Memory B cell (primary cell): ENCODE measurements at regions not wholly inside any gene's neighbourhood (a gene's known extent, or its start where the extent isn't known, plus 50 kb on each side); places are given as distances from the start of the nearest gene placed in this dataset.

Experiments
- ATAC-seq: fragments of 150-1000 bp; cut with Tn5 transposase; 2 replicates; pipeline ENCODE4 v1.10.0; 2021; ENCODE audit warnings: low read depth, mild to moderate bottlenecking, moderate library complexity
- DNase-seq, 2 donors: peaks; one replicate each; pipeline ENCODE4 v3.0.0; 2022; ENCODE audit warnings: low spot score in 2 of 2
- H3K27ac Mint-ChIP-seq: one replicate; pipeline ENCODE4 v1.8.0; 2022; ENCODE audit warnings: mild to moderate bottlenecking, moderate library complexity, mixed read lengths
- H3K27me3 Mint-ChIP-seq: one replicate; pipeline ENCODE4 v1.8.0; 2022; ENCODE audit warnings: mixed read lengths
- H3K36me3 Mint-ChIP-seq: one replicate; pipeline ENCODE4 v1.8.0; 2022; ENCODE audit warnings: mild to moderate bottlenecking, mixed read lengths
- H3K4me1 Mint-ChIP-seq: one replicate; pipeline ENCODE4 v1.8.0; 2022; ENCODE audit warnings: mixed read lengths
- H3K4me3 Mint-ChIP-seq: one replicate; pipeline ENCODE4 v1.8.0; 2022; ENCODE audit warnings: mild to moderate bottlenecking, moderate library complexity, mixed read lengths
- H3K9me3 Mint-ChIP-seq: one replicate; pipeline ENCODE4 v1.8.0; 2022; ENCODE audit warnings: mixed read lengths

- H3K27ac Mint-ChIP-seq: no peak overlapping the region
- peaks cover 20% of the 10 kb centered on the region for H3K9me3 Mint-ChIP-seq
- no peaks in the 10 kb centered on the region for H3K4me1 Mint-ChIP-seq
- no peak overlapping the region for H3K4me3 Mint-ChIP-seq
- H3K36me3 Mint-ChIP-seq: peaks cover 47% of the 10 kb centered on the region
- no peak for ATAC-seq
- no peaks in the 10 kb centered on the region for H3K27me3 Mint-ChIP-seq
- no peak for DNase-seq
These were observed 120.6 kb upstream of the NUDT6 start for GRCh38 chr4:123043013-123043412.

- peaks cover 49% of the 10 kb centered on the region for H3K36me3 Mint-ChIP-seq
- no peak for DNase-seq
- no peak for ATAC-seq
- peaks cover 25% of the 10 kb centered on the region for H3K9me3 Mint-ChIP-seq
- no peaks in the 10 kb centered on the region for H3K4me1 Mint-ChIP-seq
- no peak overlapping the region for H3K27ac Mint-ChIP-seq
- no peaks in the 10 kb centered on the region for H3K27me3 Mint-ChIP-seq
- no peak overlapping the region for H3K4me3 Mint-ChIP-seq
These were observed 121.5 kb upstream of the NUDT6 start for GRCh38 chr4:123043793-123044425.

GRCh38 chr4:123046096-123046495 lies 123.7 kb upstream of the NUDT6 start:
- H3K27me3 Mint-ChIP-seq: no peaks in the 10 kb centered on the region
- H3K9me3 Mint-ChIP-seq: peaks cover 32% of the 10 kb centered on the region
- ATAC-seq: no peak
- DNase-seq: no peak
- peaks cover 62% of the 10 kb centered on the region for H3K36me3 Mint-ChIP-seq
- H3K4me3 Mint-ChIP-seq: no peak overlapping the region
- H3K27ac Mint-ChIP-seq: no peak overlapping the region
- no peaks in the 10 kb centered on the region for H3K4me1 Mint-ChIP-seq

GRCh38 chr4:123050018-123050417 lies 127.6 kb upstream of the NUDT6 start:
- Mint-ChIP-seq H3K36me3 (peaks cover 54% of the 10 kb centered on the region), H3K4me1 (no peaks in the 10 kb centered on the region), H3K27me3 (no peaks in the 10 kb centered on the region), H3K4me3 (no peak overlapping the region), H3K9me3 (peaks cover 28% of the 10 kb centered on the region), H3K27ac (no peak overlapping the region)
- DNase-seq: no peak
- ATAC-seq: no peak

- Mint-ChIP-seq H3K9me3 (peaks cover 26% of the 10 kb centered on the region), H3K27me3 (no peaks in the 10 kb centered on the region)
- ATAC-seq: no peak
These were observed 129.6 kb upstream of the NUDT6 start for GRCh38 chr4:123052007-123052406.

GRCh38 chr4:123055943-123056342 lies 133.5 kb upstream of the NUDT6 start:
- H3K4me1 Mint-ChIP-seq: no peaks in the 10 kb centered on the region
- H3K4me3 Mint-ChIP-seq: no peak overlapping the region
- H3K27me3 Mint-ChIP-seq: no peaks in the 10 kb centered on the region
- H3K9me3 Mint-ChIP-seq: peaks cover 13% of the 10 kb centered on the region
- no peak for DNase-seq
- no peak overlapping the region for H3K27ac Mint-ChIP-seq
- no peak for ATAC-seq
- H3K36me3 Mint-ChIP-seq: peaks cover 46% of the 10 kb centered on the region

More at GRCh38 chr4:123052007-123052406, 129.6 kb upstream of the NUDT6 start:
- Mint-ChIP-seq H3K27ac (no peak overlapping the region), H3K4me3 (no peak overlapping the region), H3K4me1 (no peaks in the 10 kb centered on the region), H3K36me3 (peaks cover 50% of the 10 kb centered on the region)
- DNase-seq: no peak

- Mint-ChIP-seq H3K4me1 (no peaks in the 10 kb centered on the region), H3K36me3 (peaks cover 39% of the 10 kb centered on the region)
- ATAC-seq: no peak
These were observed 137.8 kb upstream of the NUDT6 start for GRCh38 chr4:123060039-123060770.

GRCh38 chr4:123064390-123064789 lies 142.0 kb upstream of the NUDT6 start:
- no peaks in the 10 kb centered on the region for H3K27me3 Mint-ChIP-seq
- no peaks in the 10 kb centered on the region for H3K9me3 Mint-ChIP-seq
- ATAC-seq (no peak), DNase-seq (no peak)
- no peak overlapping the region for H3K4me3 Mint-ChIP-seq
- no peaks in the 10 kb centered on the region for H3K4me1 Mint-ChIP-seq
- peaks cover 21% of the 10 kb centered on the region for H3K36me3 Mint-ChIP-seq
- H3K27ac Mint-ChIP-seq: no peak overlapping the region

More at GRCh38 chr4:123060039-123060770, 137.8 kb upstream of the NUDT6 start:
- DNase-seq: no peak
- Mint-ChIP-seq H3K27me3 (no peaks in the 10 kb centered on the region), H3K9me3 (peaks cover 3% of the 10 kb centered on the region), H3K4me3 (no peak overlapping the region), H3K27ac (no peak overlapping the region)

- peaks cover 2% of the 10 kb centered on the region for H3K36me3 Mint-ChIP-seq
- H3K9me3 Mint-ChIP-seq: no peaks in the 10 kb centered on the region
- DNase-seq (no peak), ATAC-seq (no peak)
- H3K27ac Mint-ChIP-seq: no peak overlapping the region
- H3K27me3 Mint-ChIP-seq: no peaks in the 10 kb centered on the region
- no peaks in the 10 kb centered on the region for H3K4me1 Mint-ChIP-seq
- H3K4me3 Mint-ChIP-seq: no peak overlapping the region
These were observed 145.7 kb upstream of the NUDT6 start for GRCh38 chr4:123068081-123068480.

GRCh38 chr4:123072060-123072459 lies 149.7 kb upstream of the NUDT6 start:
- H3K36me3 Mint-ChIP-seq: peaks cover 3% of the 10 kb centered on the region
- no peak overlapping the region for H3K4me3 Mint-ChIP-seq
- no peaks in the 10 kb centered on the region for H3K27me3 Mint-ChIP-seq
- H3K9me3 Mint-ChIP-seq: no peaks in the 10 kb centered on the region
- H3K27ac Mint-ChIP-seq: no peak overlapping the region
- DNase-seq: no peak
- no peak for ATAC-seq
- H3K4me1 Mint-ChIP-seq: no peaks in the 10 kb centered on the region

GRCh38 chr4:123073650-123074049 lies 151.3 kb upstream of the NUDT6 start:
- no peak overlapping the region for H3K27ac Mint-ChIP-seq
- H3K4me3 Mint-ChIP-seq: no peak overlapping the region
- H3K36me3 Mint-ChIP-seq: peaks cover 3% of the 10 kb centered on the region
- ATAC-seq (no peak), DNase-seq (no peak)
- no peaks in the 10 kb centered on the region for H3K9me3 Mint-ChIP-seq
- no peaks in the 10 kb centered on the region for H3K27me3 Mint-ChIP-seq
- H3K4me1 Mint-ChIP-seq: no peaks in the 10 kb centered on the region

- Mint-ChIP-seq H3K9me3 (no peaks in the 10 kb centered on the region), H3K27me3 (no peaks in the 10 kb centered on the region), H3K4me3 (no peak overlapping the region), H3K36me3 (peaks cover 17% of the 10 kb centered on the region), H3K4me1 (no peaks in the 10 kb centered on the region), H3K27ac (no peak overlapping the region)
- DNase-seq: no peak
- ATAC-seq: no peak
These were observed 154.9 kb upstream of the NUDT6 start for GRCh38 chr4:123077330-123077729.

- Mint-ChIP-seq H3K4me1 (peaks cover 12% of the 10 kb centered on the region), H3K36me3 (peaks cover 23% of the 10 kb centered on the region), H3K4me3 (no peak overlapping the region), H3K9me3 (no peaks in the 10 kb centered on the region), H3K27ac (no peak overlapping the region), H3K27me3 (no peaks in the 10 kb centered on the region)
- ATAC-seq: no peak
- no peak for DNase-seq
These were observed 159.6 kb upstream of the NUDT6 start for GRCh38 chr4:123081971-123082370.

GRCh38 chr4:123083646-123084045 lies 161.2 kb upstream of the NUDT6 start:
- Mint-ChIP-seq H3K4me1 (peaks cover 14% of the 10 kb centered on the region), H3K36me3 (peaks cover 34% of the 10 kb centered on the region), H3K27me3 (no peaks in the 10 kb centered on the region), H3K4me3 (peak overlapping the region; percentile 42), H3K27ac (no peak overlapping the region), H3K9me3 (no peaks in the 10 kb centered on the region)
- ATAC-seq: no peak
- no peak for DNase-seq

- Mint-ChIP-seq H3K27ac (no peak overlapping the region), H3K4me3 (no peak overlapping the region), H3K9me3 (no peaks in the 10 kb centered on the region), H3K36me3 (peaks cover 36% of the 10 kb centered on the region), H3K4me1 (peaks cover 10% of the 10 kb centered on the region), H3K27me3 (no peaks in the 10 kb centered on the region)
- DNase-seq (no peak), ATAC-seq (no peak)
These were observed 166.1 kb upstream of the NUDT6 start for GRCh38 chr4:123088501-123088900.
